ENCODE measurements at regions not wholly inside any gene's neighbourhood (a gene's known extent, or its start where the extent isn't known, plus 50 kb on each side); places are given as distances from the start of the nearest gene placed in this dataset.
"Not testable (repeated sequence)": the region's sequence is repeated elsewhere in the genome, so short reads cannot be mapped to it uniquely, and the experiment has no call there.

DNA sequence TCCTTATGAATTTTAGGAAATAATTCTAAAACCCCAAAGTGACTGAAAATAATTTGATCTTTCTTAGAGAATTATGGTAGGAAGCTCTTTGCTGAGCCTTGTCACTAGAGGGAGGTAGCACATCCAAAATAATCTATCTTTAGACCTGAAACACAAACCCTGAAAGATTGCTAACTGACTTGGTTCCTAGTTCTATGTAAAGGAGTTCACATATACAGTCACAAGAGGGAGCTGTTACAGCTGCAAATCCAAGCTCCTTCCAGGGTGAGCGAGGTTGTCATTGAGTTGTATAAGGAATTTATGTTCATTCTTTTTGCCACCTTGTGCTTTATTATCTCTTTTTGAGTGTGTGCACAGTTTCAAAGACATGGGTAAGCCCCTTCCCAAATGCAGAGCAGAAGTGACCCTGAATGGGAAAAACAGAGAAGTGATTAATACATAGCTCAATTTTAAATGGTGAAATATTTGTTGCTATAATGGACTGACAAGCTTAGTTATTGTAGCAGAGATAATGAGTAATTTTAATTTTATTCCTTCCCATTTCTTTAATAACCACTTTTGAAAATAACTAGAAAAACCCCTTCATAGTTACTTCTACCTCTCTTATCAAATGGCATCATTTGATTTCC is 387.9 kb downstream of the DAD1 start:
- DNase-seq (ENCODE audit: low read depth), result no peak

DNA sequence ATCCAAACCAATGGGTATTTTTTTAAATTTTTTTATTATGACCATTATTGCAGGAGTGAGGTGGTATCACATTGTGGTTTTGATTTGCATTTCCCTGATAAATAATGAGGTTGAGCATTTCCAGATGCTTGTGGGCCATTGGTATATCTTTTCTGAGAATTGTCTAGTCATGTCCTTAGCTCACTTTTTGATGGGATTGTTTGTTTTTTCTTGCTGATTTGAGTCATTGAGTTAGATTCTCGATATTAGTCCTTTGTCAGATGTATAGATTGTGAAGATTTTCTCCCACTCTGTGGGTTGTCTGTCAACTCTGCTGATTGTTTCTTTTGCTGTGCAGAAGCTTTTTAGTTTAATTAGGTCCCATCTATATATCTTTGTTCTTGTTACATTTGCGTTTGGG is 388.9 kb downstream of the DAD1 start:
- not testable (repeated sequence) for DNase-seq (ENCODE audit: low read depth)

DNA sequence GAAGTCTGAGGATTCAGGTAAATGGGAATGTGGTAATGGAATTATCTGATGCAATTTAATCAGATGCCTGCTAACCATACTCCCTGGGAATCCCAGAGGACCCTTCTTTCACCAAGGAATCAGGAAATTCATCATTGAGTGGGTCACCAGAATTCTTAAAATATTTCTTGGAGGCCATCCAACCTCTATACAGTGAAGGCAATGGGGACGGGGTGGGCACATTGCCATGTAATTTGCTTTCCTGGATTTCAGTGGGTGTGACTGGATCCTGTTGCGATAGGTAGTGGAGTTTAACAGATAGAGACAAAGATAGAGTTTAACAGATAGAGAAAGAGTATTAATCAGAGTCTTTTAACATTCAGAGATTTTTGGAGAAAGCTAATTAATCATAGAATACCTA is 394.4 kb downstream of the DAD1 start:
- no peak for DNase-seq (ENCODE audit: low read depth)

DNA sequence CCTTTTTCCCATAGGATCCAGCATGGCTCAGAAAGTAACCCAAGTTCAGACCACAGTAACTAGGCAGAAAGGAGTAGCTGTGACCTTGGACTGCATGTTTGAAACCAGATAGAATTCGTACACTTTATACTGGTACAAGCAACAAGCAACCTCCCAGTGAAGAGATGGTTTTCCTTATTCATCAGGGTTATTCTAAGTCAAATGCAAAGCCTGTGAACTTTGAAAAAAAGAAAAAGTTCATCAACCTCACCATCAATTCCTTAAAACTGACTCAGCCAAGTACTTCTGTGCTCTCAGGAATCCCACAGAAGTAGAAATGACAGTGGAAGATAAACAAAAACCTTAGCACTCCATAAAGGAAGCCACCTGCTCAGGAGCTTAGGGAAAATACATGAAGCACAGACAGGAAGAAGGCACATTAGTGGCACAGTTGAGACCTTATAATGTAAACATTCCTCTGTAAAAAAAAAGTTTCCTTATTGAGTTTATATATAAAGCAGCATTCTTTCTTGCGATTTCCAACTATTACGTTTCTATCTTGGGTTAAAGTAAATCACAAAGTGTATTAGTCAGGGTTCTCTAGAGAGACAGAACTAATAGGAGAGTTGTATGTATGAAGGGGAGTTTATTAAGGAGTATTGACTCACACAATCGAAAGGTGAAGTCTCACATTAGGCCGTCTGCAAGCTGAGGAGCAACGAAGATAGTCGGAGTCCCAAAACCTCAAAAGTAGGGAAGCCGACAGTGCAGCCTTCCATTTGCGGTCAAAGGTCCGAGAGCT is 398.4 kb downstream of the DAD1 start:
- no peak for DNase-seq (ENCODE audit: low read depth)

DNA sequence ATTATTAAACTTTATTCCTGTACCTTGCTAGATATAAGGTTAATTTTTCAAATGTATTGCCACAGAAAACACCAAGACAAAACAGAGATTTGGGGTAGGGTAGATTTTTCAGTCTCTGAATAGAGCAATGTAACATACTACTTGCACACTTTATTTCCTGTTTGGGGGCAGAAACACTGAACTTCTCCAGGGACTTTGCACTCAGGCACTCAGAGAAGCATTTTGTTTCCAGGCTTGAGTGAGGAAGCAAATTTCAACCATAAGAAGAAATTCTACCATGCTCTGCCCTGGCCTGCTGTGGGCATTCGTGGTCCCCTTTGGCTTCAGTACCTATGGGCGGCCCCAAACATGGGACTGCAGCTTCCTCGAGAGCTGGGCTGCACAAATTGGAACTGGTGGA is 399.1 kb downstream of the DAD1 start:
- DNase-seq (ENCODE audit: low read depth), result no peak

DNA sequence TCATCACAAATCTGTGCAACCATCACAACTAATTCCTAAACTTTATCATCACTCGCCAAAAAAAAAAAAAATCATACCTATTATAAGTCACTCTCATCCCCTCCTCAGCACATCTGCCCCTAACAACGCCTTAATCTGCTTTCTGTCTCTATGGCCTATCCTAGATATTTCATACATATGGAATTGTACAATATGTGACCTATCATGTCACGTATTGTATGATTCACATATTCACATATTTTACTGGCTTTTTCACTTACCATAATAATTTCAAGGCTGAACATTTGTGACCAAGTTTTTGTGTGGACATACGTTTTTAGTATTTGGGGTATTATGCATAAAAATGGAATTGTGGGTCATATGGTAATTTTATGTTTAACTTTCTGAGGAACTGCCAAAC is 400.7 kb downstream of the DAD1 start:
- no peak for DNase-seq (ENCODE audit: low read depth)

DNA sequence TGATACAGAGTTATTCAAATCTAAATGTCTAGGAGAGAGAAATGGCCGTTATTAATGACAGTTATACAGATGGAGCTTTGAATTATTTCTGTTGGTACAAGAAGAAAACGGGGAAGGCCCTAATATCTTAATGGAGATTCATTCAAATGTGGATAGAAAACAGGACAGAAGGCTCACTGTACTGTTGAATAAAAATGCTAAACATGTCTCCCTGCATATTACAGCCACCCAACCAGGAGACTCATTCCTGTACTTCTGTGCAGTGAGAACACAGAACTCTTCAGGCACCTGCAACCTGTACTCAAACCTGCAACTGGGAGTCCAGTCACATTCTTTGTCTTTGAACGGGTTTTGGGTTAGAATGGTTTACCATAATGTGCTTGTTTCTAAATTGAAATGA is 403.2 kb downstream of the DAD1 start:
- DNase-seq (ENCODE audit: low read depth), result no peak

DNA sequence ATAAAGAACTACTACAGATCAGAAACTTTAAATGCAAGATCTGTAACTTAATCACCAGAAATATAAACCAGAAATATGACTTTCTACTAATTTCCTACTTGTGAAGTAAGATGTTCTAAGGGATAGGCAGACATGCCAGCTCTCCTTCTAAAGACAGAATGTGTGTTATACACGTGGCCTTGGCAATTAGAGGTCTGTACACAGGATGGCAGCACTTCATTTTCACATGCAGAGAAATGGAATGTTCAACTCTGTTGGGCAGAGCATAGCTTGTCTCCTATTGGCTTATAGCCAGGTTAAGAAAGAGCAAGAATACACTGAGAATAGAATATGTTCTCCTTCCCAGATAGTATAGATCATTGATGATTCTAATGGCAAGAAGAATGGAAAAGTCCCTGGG is 403.8 kb downstream of the DAD1 start:
- no peak for DNase-seq (ENCODE audit: low read depth)

DNA sequence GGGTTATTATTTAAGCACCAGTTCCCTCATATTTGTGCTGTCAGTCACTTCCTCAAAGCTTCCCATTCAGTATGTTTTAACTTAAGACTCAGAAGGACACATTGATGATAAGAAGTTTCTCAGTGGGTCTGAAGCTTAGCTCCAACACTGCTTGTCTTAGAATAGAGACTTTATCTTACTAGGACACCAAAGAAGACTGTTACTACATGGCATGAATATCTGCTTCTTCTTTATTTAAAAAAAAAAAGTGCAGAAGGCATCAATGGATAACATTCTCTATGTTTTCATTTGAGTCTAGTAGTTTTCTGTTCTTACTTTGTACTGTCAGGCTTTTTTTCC is 404.2 kb downstream of the DAD1 start:
- DNase-seq (ENCODE audit: low read depth), result no peak

DNA sequence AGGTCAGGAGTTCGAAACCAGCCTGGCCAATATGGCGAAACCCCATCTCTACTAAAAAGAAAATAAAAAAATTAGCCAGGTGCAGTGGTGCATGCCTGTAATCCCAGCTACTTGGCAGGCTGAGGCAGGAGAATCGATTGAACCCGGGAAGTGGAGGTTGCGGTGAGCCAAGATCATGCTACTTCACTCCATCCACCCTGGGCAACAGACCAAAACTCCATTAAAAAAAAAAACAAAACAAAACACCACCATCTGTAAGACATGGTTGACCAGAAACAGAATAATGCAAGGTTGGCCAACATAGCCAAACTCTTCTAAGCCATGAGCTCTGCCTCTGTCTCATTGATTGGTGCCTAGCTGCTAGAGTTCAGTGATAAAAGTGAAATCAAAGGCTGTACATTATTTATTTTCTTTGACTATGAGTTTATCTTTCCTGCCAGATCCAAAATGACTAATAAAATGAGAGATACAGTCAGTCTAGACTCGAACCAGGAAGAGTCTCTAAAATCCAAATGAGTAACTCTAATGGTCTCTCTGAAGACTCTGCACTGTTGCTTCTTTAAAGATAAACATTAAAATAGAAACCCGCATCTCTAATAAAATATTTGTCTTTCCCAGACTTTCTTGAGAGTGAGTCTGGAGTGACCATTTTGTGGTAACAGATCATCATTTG is 404.7 kb downstream of the DAD1 start:
- DNase-seq (ENCODE audit: low read depth), result no peak

DNA sequence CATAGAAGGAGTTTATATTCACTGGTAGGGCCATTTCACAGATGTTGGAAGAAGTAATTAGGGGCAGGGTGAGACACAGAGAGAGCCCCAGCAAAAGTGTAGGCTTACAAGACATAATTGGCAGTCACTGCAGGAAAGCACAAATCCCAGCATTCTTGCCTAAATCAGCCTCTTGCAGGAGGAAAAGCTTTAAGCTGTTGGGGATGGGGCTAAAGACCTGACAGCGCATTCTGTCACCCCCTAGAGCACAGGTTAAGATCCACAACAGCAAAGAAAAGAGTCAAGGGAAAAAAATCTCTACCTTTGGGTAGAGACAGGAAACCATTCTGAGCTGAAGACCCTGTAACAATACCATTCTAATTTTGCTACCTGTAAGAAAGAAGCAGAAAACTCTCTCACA is 409.0 kb downstream of the DAD1 start:
- DNase-seq (ENCODE audit: low read depth), result no peak

DNA sequence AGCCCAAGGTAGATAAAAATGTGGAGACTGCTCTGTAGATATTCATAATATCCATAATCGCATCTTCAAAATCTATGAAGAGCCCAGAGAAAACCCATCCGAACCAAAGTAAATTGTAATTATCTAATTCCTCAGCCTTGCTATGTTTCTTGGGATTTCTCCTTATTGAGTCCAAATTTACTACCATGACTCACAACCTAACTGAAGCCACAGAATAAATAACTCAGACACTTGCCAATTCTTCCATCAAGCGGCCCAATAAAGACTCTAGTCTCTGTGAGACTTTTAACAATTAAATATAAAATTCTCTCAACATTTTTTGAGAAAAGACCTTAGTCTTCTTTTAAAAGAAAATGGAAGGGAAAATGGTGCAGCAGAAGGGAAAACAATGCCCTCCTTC is 409.8 kb downstream of the DAD1 start:
- no peak for DNase-seq (ENCODE audit: low read depth)

DNA sequence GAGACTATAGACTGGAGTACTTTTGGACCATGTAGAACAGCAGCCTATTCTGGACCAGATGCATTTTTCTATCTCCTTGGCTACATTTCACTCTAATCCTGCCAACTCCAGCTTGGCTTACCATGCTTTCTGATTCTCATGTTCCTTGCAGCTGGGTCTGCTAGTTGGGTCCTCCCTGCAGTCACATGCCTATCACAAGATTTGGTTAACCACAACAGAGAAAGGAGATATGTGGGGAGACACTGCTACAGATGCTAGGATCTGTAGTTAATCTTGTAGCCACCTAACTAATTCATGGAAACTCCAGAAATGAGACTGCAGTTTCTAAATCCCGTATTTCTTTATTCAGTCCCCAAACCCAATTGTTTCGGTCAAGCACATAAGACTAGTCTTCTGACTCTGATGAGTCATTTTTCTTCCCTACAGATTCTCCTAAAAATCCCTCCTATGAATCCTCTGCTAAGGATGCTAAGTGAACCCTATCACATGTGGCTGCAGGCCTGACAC is 410.6 kb downstream of the DAD1 start:
- no peak for DNase-seq (ENCODE audit: low read depth)

DNA sequence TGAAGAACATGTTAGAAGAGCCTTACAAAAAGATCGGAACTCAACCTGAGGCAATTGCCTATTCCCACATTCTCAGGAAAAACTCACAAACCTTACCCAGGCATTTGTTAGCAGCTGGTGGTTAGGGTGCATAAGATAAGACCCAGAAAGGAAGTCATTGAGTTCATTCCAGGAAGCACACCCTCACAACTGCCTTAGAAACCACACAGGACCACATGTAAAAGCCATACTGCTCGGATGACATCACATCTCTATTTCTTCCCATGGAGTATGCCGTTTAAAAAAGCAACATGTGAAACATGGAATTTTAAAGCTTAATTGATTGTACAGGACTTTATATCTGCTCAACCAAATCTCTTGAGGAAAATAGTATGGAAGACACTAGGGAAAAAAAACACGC is 411.2 kb downstream of the DAD1 start:
- DNase-seq (ENCODE audit: low read depth), result no peak

DNA sequence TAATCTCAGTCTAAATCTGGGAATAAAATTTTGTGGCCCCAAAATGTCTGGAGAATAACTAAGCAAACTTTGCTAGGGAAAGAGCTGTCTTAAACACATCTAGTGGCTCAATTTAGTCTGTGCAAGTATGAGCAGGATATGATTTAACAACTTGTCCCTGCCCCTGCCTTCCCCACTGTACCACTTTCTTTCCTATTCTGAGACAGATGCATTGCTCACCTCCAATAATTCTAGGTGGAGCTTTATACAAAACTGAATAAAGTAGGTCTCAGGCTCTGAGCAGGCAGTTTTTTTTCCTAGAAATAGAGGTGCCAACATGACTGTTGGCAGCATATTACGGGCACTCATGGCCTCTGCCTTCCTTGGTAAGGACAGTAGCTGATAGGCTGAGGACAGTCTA is 412.1 kb downstream of the DAD1 start:
- DNase-seq (ENCODE audit: low read depth), result no peak

DNA sequence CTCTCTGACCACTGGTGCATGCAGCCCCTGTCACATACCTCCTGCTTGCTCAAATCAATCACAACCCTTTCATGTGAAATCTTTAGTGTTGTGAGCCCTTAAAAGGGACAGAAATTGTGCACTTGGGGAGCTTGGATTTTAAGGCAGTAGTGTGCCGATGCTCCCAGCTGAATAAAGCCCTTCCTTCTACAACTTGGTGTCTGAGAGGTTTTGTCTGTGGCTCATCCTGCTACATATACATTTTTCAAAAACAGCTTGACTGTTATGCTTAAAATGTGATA is 413.8 kb downstream of the DAD1 start:
- DNase-seq (ENCODE audit: low read depth), result not testable (repeated sequence)

DNA sequence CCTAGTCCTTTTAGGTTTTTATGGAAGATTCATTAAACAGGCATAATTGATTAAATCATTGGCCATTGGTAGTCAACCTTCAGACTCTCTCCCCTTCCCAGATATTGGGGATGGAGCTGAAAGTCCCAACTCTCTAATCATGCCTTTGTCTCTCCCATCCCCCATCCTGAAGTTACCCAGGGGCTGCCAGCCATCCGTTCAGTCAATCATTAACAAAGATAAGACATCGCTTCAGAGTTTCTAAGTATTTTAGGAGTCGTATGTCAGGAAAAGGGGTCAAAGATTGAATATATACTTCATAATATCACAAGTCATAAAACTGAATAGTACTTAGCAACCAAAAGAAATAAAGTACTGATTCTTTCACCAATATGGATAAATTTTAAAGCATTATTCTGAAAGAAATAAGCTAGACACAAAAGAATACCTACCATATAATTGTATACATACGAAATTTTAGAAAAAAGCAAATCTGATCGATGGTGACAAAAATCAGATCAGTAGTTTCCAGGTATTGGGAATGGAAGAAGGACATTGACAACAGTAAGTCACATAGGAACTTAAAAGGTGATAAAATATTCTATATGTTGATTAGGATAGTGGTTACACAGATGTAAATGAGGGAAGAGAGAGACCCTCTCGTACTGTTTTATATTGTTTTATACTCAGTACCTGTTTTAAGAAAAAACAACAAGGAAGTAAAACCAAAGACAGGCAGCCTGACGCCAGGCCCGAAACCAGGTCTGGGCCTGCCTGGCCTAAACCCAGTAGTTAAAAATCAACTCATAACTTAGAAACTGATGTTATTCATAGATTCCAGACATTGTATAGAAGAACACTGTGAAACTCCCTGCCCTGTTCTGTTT is 414.4 kb downstream of the DAD1 start:
- DNase-seq (ENCODE audit: low read depth), result no peak

DNA sequence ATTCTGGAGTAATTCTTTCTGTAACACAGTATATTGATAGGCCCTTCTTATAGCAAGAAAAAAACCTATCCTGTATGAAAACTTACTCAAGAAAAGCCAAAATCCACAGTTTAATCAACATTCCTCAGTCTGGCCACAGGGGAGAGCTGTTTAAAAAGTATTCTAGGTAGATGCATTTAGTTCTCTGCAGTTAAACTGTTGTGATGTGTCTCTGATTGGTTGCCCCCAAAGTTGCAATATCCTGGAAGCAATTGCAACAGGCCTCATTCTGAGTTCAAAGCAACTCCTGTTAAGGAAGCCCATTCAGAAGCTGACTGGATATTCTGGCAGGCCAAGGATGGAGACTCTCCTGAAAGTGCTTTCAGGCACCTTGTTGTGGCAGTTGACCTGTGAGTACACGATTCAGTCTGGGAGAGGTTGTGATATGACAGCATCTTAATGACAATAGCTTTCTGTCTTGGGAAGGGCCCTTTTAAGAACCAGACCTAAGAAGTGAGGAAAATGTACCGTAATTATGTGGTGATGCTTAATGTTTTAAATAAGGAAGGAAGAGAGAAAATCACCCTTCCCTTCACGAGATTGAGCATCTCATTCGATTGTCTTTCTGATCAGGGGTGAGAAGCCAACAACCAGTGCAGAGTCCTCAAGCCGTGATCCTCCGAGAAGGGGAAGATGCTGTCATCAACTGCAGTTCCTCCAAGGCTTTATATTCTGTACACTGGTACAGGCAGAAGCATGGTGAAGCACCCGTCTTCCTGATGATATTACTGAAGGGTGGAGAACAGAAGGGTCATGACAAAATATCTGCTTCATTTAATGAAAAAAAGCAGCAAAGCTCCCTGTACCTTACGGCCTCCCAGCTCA is 420.7 kb downstream of the DAD1 start:
- DNase-seq (ENCODE audit: low read depth), result no peak

DNA sequence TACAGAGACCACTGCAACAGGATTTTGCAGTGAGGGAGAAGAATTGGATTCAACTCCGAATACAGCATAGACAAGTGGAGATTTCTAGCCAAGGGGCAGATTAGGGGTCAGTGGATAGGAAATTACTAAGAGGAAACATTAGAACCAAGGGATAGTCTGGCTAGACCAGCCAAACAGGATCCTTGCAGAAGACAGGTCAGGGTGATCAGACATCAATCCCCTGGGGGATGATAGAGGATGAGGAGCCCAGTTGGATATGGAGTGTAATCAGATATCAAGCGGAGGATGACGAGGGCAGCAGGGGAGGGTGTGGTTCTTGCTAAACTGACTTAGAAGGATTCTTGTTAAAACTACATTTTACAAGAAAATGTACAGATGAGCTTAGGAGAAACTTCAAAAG is 424.4 kb downstream of the DAD1 start:
- DNase-seq (ENCODE audit: low read depth), result no peak

DNA sequence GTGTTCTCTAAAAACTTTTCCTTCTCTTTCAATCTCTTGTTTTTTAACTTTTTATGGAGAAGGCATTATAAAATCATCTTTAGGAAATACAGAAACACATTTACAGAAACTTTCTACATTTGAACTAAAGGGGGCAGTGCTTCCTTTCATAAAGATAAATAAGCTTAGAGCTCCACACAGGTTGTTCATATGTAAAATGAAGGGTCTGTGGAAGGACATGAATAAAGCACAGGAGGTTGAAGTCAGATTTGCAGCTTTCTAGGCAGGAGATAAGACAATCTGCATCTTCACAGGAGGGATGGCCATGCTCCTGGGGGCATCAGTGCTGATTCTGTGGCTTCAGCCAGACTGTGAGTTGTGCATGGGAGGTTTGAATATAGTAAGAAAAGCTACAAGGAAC is 426.0 kb downstream of the DAD1 start:
- no peak for DNase-seq (ENCODE audit: low read depth)

DNA sequence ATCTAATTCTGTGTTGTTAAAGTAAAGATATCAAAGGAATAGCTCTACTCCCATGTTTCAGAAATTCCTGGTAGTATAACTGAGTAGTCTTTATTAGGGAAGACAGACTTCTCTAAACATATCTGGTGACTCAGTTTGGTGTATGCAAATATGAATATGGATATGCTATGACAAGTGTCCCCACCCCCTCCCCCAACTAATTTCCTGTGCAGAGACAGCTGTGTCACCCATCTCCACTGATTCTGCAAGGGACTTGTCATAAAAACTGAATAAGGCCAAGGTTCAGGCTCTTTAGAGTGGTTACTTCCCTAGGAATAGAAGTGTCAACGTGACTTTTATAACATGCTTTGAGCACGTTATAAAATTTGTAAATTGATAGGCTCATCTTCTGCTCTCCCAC is 429.1 kb downstream of the DAD1 start:
- DNase-seq (ENCODE audit: low read depth), result no peak
